ENCODE measurements at regions not wholly inside any gene's neighbourhood (a gene's known extent, or its start where the extent isn't known, plus 50 kb on each side); places are given as distances from the start of the nearest gene placed in this dataset.

DNA sequence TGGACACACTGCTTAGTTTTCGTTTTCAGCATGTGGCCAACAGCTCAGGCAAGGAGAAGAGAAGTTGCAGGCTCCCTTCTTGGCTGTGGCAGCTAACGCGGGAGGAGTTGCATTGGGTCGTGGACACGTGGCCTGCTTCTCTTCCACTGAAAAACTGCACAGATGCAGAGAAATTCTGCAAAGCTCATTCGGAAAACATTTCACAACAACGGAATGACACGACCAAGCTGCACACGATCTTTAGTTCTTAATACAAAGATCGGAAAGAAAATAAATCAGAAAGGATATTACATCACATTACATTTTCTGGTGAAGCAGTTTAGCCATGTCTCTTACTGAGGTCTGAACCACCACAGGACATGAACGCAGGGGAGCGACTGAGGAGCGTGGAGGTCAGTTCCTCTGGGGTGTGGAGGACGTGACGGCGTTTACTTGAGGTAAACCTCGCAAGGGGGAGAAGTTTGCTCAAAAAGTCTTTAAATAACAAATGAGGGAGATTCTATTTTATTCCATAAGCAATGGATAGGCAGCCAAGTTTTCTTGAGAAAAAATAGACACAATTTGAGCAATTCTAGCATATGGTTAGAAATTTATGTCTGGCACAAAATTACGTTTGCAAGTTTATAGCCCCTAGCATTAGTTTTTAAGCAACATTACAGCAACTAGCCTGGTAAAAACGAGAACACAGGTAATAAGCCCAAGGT lies 178.3 kb downstream of the THBS2 start:
- TF ChIP-seq YY1 (IDR thresholded peaks at IDR 0.05; ENCODE audit: insufficient read depth, insufficient read length), result no peak
- no peak for TF ChIP-seq ZNF274 (IDR thresholded peaks at IDR 0.05; ENCODE audit: low read depth, low read length)
